ENCODE measurements at regions not wholly inside any gene's neighbourhood (a gene's known extent, or its start where the extent isn't known, plus 50 kb on each side); places are given as distances from the start of the nearest gene placed in this dataset.

DNA sequence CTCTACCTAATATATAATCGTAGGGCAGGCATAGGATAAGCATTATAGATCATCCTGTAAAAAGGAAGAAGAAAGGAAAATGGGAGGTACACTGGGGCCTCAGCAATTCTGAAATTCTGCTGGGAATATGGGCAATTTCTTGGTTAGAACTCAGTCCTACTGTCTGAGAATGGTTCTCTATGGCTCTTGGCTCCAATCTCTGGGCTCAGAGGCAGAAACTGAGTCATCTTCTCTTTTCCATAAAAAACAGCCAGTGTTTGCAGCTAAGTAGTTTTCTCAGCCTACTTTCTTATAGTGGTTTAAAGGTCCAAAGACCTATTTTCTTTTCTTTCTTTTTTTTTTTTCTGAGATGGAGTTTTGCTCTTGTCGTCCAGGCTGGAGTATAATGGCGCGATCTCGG is 135.8 kb upstream of the ZBED5 start:
- Histone ChIP-seq H3K4me3 (no peak overlapping the region), H3K9me3 (ENCODE audit: low read depth) (no peaks in the 10 kb centered on the region), H3K27me3 (no peaks in the 10 kb centered on the region), H3K27ac (no peak overlapping the region), H3K4me2 (no peak overlapping the region), H2AFZ (no peak overlapping the region), H3K4me1 (ENCODE audit: insufficient read depth) (no peaks in the 10 kb centered on the region), H3K9me2 (replicated peaks; ENCODE audit: insufficient read depth) (no peaks in the 10 kb centered on the region), H3K79me2 (no peaks in the 10 kb centered on the region), H3K36me3 (replicated peaks; ENCODE audit: insufficient read depth, low read depth) (no peaks in the 10 kb centered on the region), H4K20me1 (ENCODE audit: insufficient read depth, poor library complexity, severe bottlenecking) (no peaks in the 10 kb centered on the region)
- TF ChIP-seq, protein P1, sequence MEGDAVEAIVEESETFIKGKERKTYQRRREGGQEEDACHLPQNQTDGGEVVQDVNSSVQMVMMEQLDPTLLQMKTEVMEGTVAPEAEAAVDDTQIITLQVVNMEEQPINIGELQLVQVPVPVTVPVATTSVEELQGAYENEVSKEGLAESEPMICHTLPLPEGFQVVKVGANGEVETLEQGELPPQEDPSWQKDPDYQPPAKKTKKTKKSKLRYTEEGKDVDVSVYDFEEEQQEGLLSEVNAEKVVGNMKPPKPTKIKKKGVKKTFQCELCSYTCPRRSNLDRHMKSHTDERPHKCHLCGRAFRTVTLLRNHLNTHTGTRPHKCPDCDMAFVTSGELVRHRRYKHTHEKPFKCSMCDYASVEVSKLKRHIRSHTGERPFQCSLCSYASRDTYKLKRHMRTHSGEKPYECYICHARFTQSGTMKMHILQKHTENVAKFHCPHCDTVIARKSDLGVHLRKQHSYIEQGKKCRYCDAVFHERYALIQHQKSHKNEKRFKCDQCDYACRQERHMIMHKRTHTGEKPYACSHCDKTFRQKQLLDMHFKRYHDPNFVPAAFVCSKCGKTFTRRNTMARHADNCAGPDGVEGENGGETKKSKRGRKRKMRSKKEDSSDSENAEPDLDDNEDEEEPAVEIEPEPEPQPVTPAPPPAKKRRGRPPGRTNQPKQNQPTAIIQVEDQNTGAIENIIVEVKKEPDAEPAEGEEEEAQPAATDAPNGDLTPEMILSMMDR (IDR thresholded peaks at IDR 0.05; ENCODE audit: poor library complexity) = no peak
- TF ChIP-seq EZH2phosphoT487 (IDR thresholded peaks at IDR 0.05; ENCODE audit: low read depth, severe bottlenecking, unreplicated experiment) (no peak), EZH2 (IDR thresholded peaks at IDR 0.05; ENCODE audit: borderline replicate concordance) (no peak)
- no peak for DNase-seq (ENCODE audit: low spot score)
- WGBS (ENCODE audit: low lambda C conversion rate, missing lambda C conversion rate) = 94% methylated on average over 5 of the region's 5 CpGs

DNA sequence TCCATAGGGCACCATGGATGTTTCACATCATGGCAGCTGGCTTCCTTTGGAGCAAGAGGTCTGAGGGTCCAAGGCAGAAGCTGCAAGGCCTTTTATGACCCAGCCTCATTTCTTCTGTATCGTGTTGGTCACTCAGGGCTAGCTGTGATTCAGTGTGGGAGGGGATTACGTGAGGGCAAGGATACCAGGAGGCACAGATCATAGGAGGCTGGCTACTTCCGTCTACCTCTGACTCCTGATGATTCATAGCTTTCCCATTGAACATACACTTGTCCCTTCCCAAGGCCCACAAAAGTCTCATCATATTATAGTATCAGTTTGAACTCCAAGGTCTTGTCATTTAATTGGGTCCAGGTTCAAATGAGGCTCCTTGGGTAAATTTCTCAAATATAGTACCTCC is 135.3 kb upstream of the ZBED5 start:
- Histone ChIP-seq H3K4me3 (no peak overlapping the region), H3K27me3 (no peaks in the 10 kb centered on the region), H3K9me2 (replicated peaks; ENCODE audit: insufficient read depth) (no peaks in the 10 kb centered on the region), H3K27ac (no peak overlapping the region), H3K4me1 (ENCODE audit: insufficient read depth) (no peaks in the 10 kb centered on the region), H3K9me3 (ENCODE audit: low read depth) (no peaks in the 10 kb centered on the region), H4K20me1 (ENCODE audit: insufficient read depth, poor library complexity, severe bottlenecking) (no peaks in the 10 kb centered on the region), H3K79me2 (no peaks in the 10 kb centered on the region), H2AFZ (no peak overlapping the region), H3K36me3 (replicated peaks; ENCODE audit: insufficient read depth, low read depth) (no peaks in the 10 kb centered on the region), H3K4me2 (no peak overlapping the region)
- no peak for DNase-seq (ENCODE audit: low spot score)
- TF ChIP-seq EZH2 (IDR thresholded peaks at IDR 0.05; ENCODE audit: borderline replicate concordance) (no peak), EZH2phosphoT487 (IDR thresholded peaks at IDR 0.05; ENCODE audit: low read depth, severe bottlenecking, unreplicated experiment) (no peak)
- TF ChIP-seq, protein P1 (IDR thresholded peaks at IDR 0.05; ENCODE audit: poor library complexity) = no peak
- WGBS (ENCODE audit: low lambda C conversion rate, missing lambda C conversion rate) = 85% methylated on average over 3 of the region's 3 CpGs

DNA sequence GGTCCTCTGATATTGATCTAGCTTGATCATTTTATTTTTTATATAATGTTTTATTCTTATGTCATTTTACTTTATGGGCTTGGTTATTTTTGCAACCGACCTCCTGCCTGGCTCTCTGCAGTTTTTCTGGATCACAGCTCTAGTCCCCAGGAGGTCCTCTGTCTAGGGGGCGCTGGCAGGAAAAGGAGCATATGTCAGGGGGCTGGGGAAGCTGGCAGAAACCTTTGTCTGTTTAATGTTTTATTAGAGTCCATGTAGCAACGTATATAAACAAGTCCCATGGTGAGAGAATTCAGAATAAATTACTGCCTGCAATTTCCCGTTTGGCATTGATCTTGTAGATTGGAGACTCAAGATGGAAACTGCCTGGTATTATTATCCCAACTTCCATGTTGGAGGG is 133.5 kb upstream of the ZBED5 start:
- Histone ChIP-seq H3K4me1 (ENCODE audit: insufficient read depth) (no peaks in the 10 kb centered on the region), H4K20me1 (ENCODE audit: insufficient read depth, poor library complexity, severe bottlenecking) (no peaks in the 10 kb centered on the region), H3K4me2 (no peak overlapping the region), H3K9me3 (ENCODE audit: low read depth) (no peaks in the 10 kb centered on the region), H3K79me2 (no peaks in the 10 kb centered on the region), H3K27ac (no peak overlapping the region), H2AFZ (no peak overlapping the region), H3K9me2 (replicated peaks; ENCODE audit: insufficient read depth) (no peaks in the 10 kb centered on the region), H3K4me3 (no peak overlapping the region), H3K27me3 (no peaks in the 10 kb centered on the region), H3K36me3 (replicated peaks; ENCODE audit: insufficient read depth, low read depth) (no peaks in the 10 kb centered on the region)
- 73% methylated on average over 4 of the region's 4 CpGs for WGBS (ENCODE audit: low lambda C conversion rate, missing lambda C conversion rate)
- no peak for DNase-seq (ENCODE audit: low spot score)
- TF ChIP-seq EZH2 (IDR thresholded peaks at IDR 0.05; ENCODE audit: borderline replicate concordance) = no peak
- TF ChIP-seq, protein P1 (IDR thresholded peaks at IDR 0.05; ENCODE audit: poor library complexity) = no peak

DNA sequence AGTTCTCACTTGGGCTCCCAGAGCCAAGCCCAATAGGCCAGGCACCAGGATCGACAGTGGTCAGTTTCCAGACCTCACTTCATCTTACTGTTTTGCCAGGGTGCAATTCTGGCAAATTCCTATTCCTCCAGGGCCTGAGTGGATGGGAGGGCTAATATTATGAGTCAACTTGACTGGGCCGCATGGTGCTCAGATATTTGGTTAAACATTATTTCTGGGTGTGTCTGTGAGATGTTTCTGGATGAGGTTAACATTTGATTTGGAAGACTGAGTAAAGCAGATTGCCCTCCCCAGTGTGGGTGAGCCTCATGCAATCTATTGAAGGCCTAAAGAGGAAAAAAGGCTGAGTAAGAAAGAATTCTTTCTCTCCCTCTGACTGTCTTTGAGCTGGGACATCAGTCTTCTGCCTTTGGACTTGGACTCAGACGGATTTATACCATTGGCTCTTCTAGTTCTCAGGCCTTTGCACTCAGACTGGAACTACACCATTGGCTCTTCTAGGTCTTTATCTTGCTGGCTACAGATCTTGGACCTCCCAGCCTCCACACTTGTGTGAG is 132.9 kb upstream of the ZBED5 start:
- TF ChIP-seq EZH2 (IDR thresholded peaks at IDR 0.05; ENCODE audit: borderline replicate concordance) (no peak), EZH2phosphoT487 (IDR thresholded peaks at IDR 0.05; ENCODE audit: low read depth, severe bottlenecking, unreplicated experiment) (no peak)
- TF ChIP-seq, protein P1 (IDR thresholded peaks at IDR 0.05; ENCODE audit: poor library complexity) = no peak
- Histone ChIP-seq H3K79me2 (no peaks in the 10 kb centered on the region), H2AFZ (no peak overlapping the region), H3K27ac (no peak overlapping the region), H3K4me2 (no peak overlapping the region), H3K27me3 (no peaks in the 10 kb centered on the region), H3K36me3 (replicated peaks; ENCODE audit: insufficient read depth, low read depth) (no peaks in the 10 kb centered on the region), H3K4me1 (ENCODE audit: insufficient read depth) (no peaks in the 10 kb centered on the region), H3K9me2 (replicated peaks; ENCODE audit: insufficient read depth) (no peaks in the 10 kb centered on the region), H3K4me3 (no peak overlapping the region), H4K20me1 (ENCODE audit: insufficient read depth, poor library complexity, severe bottlenecking) (no peaks in the 10 kb centered on the region), H3K9me3 (ENCODE audit: low read depth) (no peaks in the 10 kb centered on the region)
- WGBS (ENCODE audit: low lambda C conversion rate, missing lambda C conversion rate) = 84% methylated on average over 3 of the region's 3 CpGs
- no peak for DNase-seq (ENCODE audit: low spot score)

Data from hepatocyte (in vitro differentiated cells).